ENCODE measurements at regions not wholly inside any gene's neighbourhood (a gene's known extent, or its start where the extent isn't known, plus 50 kb on each side); places are given as distances from the start of the nearest gene placed in this dataset.

GRCh38 chr22:49490692-49491091, 337.0 kb downstream of the BRD1 start:
- Histone ChIP-seq H4K20me1 (no peaks in the 10 kb centered on the region; a peak in 1 of 22 replicates), H3K27ac (no peak overlapping the region), H3K4me3 (no peak overlapping the region), H3K9ac (no peak overlapping the region), H3K36me3 (no peaks in the 10 kb centered on the region), H3K27me3 (no peaks in the 10 kb centered on the region), H3K4me2 (no peak overlapping the region), H3K9me3 (replicated peaks in 1 of 11) (peaks cover 0 to 7% (median 0%) of the 10 kb centered on the region in 11 experiments; a peak in 4 of 22 replicates), H3K4me1 (peaks cover 0 to 15% (median 6%) of the 10 kb centered on the region in 10 experiments; a peak in 8 of 20 replicates)
- no peak for TF ChIP-seq Cebpa-rat (IDR thresholded peaks at IDR 0.05)

GRCh38 chr22:49489821-49490220, 337.9 kb downstream of the BRD1 start:
- no peak overlapping the region for H3K9ac ChIP-seq
- peaks cover 0 to 4% (median 0%) of the 10 kb centered on the region in 11 experiments; a peak in 4 of 22 replicates for H3K9me3 ChIP-seq (replicated peaks in 1 of 11)
- H3K27me3 ChIP-seq = no peaks in the 10 kb centered on the region
- H3K27ac ChIP-seq = no peak overlapping the region
- no peak overlapping the region for H3K4me2 ChIP-seq
- no peaks in the 10 kb centered on the region; a peak in 1 of 22 replicates for H4K20me1 ChIP-seq
- no peak overlapping the region for H3K4me3 ChIP-seq
- H3K36me3 ChIP-seq = no peaks in the 10 kb centered on the region
- peaks cover 0 to 15% (median 6%) of the 10 kb centered on the region in 10 experiments; a peak in 8 of 20 replicates for H3K4me1 ChIP-seq
- TF ChIP-seq Cebpa-rat (IDR thresholded peaks at IDR 0.05) = no peak

- Histone ChIP-seq H3K4me3 (no peak overlapping the region), H3K36me3 (no peaks in the 10 kb centered on the region), H4K20me1 (no peaks in the 10 kb centered on the region; a peak in 1 of 22 replicates), H3K9ac (no peak overlapping the region), H3K4me2 (no peak overlapping the region), H3K27ac (no peak overlapping the region), H3K9me3 (replicated peaks in 1 of 11) (no peaks in the 10 kb centered on the region), H3K4me1 (peaks cover 0 to 15% (median 6%) of the 10 kb centered on the region in 10 experiments; a peak in 8 of 20 replicates), H3K27me3 (no peaks in the 10 kb centered on the region)
- no peak for TF ChIP-seq Cebpa-rat (IDR thresholded peaks at IDR 0.05)
These were observed 338.7 kb downstream of the BRD1 start for GRCh38 chr22:49488943-49489342.

GRCh38 chr22:49487950-49488349, 339.7 kb downstream of the BRD1 start:
- Histone ChIP-seq H3K4me1 (peaks cover 0 to 9% (median 6%) of the 10 kb centered on the region in 10 experiments; a peak in 7 of 20 replicates), H3K4me2 (peak overlapping the region in 3 of 11 experiments; percentile 1 to 39 (median 25); a peak in 6 of 22 replicates), H4K20me1 (peaks cover 0 to 9% (median 0%) of the 10 kb centered on the region in 11 experiments; a peak in 1 of 22 replicates), H3K9me3 (replicated peaks in 1 of 11) (no peaks in the 10 kb centered on the region), H3K9ac (no peak overlapping the region), H3K27ac (no peak overlapping the region), H3K36me3 (no peaks in the 10 kb centered on the region), H3K27me3 (peaks cover 0 to 3% (median under 1%) of the 10 kb centered on the region in 11 experiments; a peak in 8 of 22 replicates), H3K4me3 (no peak overlapping the region)
- no peak for TF ChIP-seq Cebpa-rat (IDR thresholded peaks at IDR 0.05)

GRCh38 chr22:49486225-49486624, 341.4 kb downstream of the BRD1 start:
- no peak overlapping the region for H3K9ac ChIP-seq
- H3K4me1 ChIP-seq = peaks cover 0 to 9% (median 6%) of the 10 kb centered on the region in 10 experiments; a peak in 7 of 20 replicates
- H3K27ac ChIP-seq = no peak overlapping the region
- peaks cover 10 to 20% (median 18%) of the 10 kb centered on the region in 11 experiments for H3K27me3 ChIP-seq
- H3K36me3 ChIP-seq = no peaks in the 10 kb centered on the region
- TF ChIP-seq Cebpa-rat (IDR thresholded peaks at IDR 0.05) = no peak
- no peak overlapping the region for H3K4me2 ChIP-seq
- no peaks in the 10 kb centered on the region for H3K9me3 ChIP-seq (replicated peaks in 1 of 11)
- peaks cover 0 to 11% (median 0%) of the 10 kb centered on the region in 11 experiments; a peak in 2 of 22 replicates for H4K20me1 ChIP-seq
- H3K4me3 ChIP-seq = no peak overlapping the region

- no peak for TF ChIP-seq Cebpa-rat (IDR thresholded peaks at IDR 0.05)
- H3K9ac ChIP-seq = no peak overlapping the region
- H3K4me2 ChIP-seq = no peak overlapping the region
- H3K27me3 ChIP-seq = peaks cover 10 to 30% (median 24%) of the 10 kb centered on the region in 11 experiments
- peaks cover 0 to 11% (median 0%) of the 10 kb centered on the region in 11 experiments; a peak in 2 of 22 replicates for H4K20me1 ChIP-seq
- H3K9me3 ChIP-seq (replicated peaks in 1 of 11) = no peaks in the 10 kb centered on the region
- no peak overlapping the region for H3K27ac ChIP-seq
- no peaks in the 10 kb centered on the region for H3K36me3 ChIP-seq
- no peak overlapping the region for H3K4me3 ChIP-seq
- peaks cover 0 to 9% (median 6%) of the 10 kb centered on the region in 10 experiments; a peak in 7 of 20 replicates for H3K4me1 ChIP-seq
These were observed 343.7 kb downstream of the BRD1 start for GRCh38 chr22:49483946-49484345.

- Histone ChIP-seq H3K27me3 (peaks cover 10 to 30% (median 24%) of the 10 kb centered on the region in 11 experiments), H3K9me3 (replicated peaks in 1 of 11) (peaks cover 0 to 5% (median 3%) of the 10 kb centered on the region in 11 experiments; a peak in 1 of 22 replicates), H3K27ac (no peak overlapping the region), H3K36me3 (no peaks in the 10 kb centered on the region), H3K4me1 (peaks cover 0 to 9% (median 6%) of the 10 kb centered on the region in 10 experiments; a peak in 7 of 20 replicates), H3K4me2 (no peak overlapping the region), H3K9ac (no peak overlapping the region), H4K20me1 (peaks cover 0 to 11% (median 0%) of the 10 kb centered on the region in 11 experiments; a peak in 2 of 22 replicates), H3K4me3 (no peak overlapping the region)
- no peak for TF ChIP-seq Cebpa-rat (IDR thresholded peaks at IDR 0.05)
These were observed 344.3 kb downstream of the BRD1 start for GRCh38 chr22:49483281-49483870.

GRCh38 chr22:49482811-49483210, 344.9 kb downstream of the BRD1 start:
- H3K27ac ChIP-seq = no peak overlapping the region
- peaks cover 0 to 8% (median 4%) of the 10 kb centered on the region in 11 experiments; a peak in 2 of 22 replicates for H3K9me3 ChIP-seq (replicated peaks in 1 of 11)
- H3K4me2 ChIP-seq = no peak overlapping the region
- peaks cover 0 to 6% (median 4%) of the 10 kb centered on the region in 10 experiments; a peak in 7 of 20 replicates for H3K4me1 ChIP-seq
- H3K4me3 ChIP-seq = no peak overlapping the region
- no peak overlapping the region for H3K9ac ChIP-seq
- peaks cover 0 to 11% (median 0%) of the 10 kb centered on the region in 11 experiments; a peak in 2 of 22 replicates for H4K20me1 ChIP-seq
- H3K36me3 ChIP-seq = no peaks in the 10 kb centered on the region
- no peak for TF ChIP-seq Cebpa-rat (IDR thresholded peaks at IDR 0.05)
- peaks cover 10 to 30% (median 24%) of the 10 kb centered on the region in 11 experiments for H3K27me3 ChIP-seq

GRCh38 chr22:49481659-49482399, 345.8 kb downstream of the BRD1 start:
- no peak for TF ChIP-seq Cebpa-rat (IDR thresholded peaks at IDR 0.05)
- Histone ChIP-seq H3K27ac (no peak overlapping the region), H3K9me3 (replicated peaks in 1 of 11) (peaks cover 0 to 15% (median 7%) of the 10 kb centered on the region in 11 experiments; a peak in 5 of 22 replicates), H3K4me1 (0 out of 20 replicates have a peak, but pooled peaks cover 0 to 6% (median 0%) of the 10 kb centered on the region in 10 experiments), H3K36me3 (no peaks in the 10 kb centered on the region), H4K20me1 (peaks cover 0 to 11% (median 0%) of the 10 kb centered on the region in 11 experiments; a peak in 2 of 22 replicates), H3K9ac (0 out of 22 replicates have a peak overlapping the region, but pooled peaks of 1 of the 11 experiments have one; percentile 6), H3K4me3 (no peak overlapping the region), H3K27me3 (peaks cover 10 to 30% (median 24%) of the 10 kb centered on the region in 11 experiments), H3K4me2 (no peak overlapping the region)
